HG02981 (cell line): ENCODE measurements at regions not wholly inside any gene's neighbourhood (a gene's known extent, or its start where the extent isn't known, plus 50 kb on each side); places are given as distances from the start of the nearest gene placed in this dataset.
A peak's percentile ranks its signal among the peaks of the same experiment; 100 is the strongest.

Source experiments
- ATAC-seq: cut with Tn5 transposase; IDR thresholded peaks from one replicate; pipeline ENCODE4 v1.9.1; 2021; ENCODE audit warnings: mild to moderate bottlenecking, moderate library complexity; ENCODE audit not compliant: unreplicated experiment

DNA sequence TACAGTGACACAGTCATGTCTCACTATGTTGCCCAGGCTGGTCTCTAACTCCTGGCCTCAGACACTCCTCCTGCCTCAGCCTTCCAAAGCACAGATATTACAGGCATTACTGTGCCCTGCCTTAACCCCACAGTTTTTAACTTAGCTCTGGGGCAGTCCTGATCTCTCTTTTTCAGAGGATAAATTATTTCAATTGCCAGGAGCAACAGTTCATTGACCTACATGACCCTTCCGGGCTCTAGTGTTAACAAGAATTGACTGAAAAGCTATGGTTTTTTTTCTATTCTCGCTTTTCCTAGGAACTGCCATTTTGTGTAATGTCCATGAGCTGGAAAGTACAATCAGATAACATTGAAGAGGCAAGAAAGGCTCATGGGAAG, 92.8 kb downstream of the HNRNPLL start:
- ATAC-seq: no peak

- ATAC-seq: no peak
These were observed 93.3 kb downstream of the HNRNPLL start for GRCh38 chr2:38509314-38509946.

DNA sequence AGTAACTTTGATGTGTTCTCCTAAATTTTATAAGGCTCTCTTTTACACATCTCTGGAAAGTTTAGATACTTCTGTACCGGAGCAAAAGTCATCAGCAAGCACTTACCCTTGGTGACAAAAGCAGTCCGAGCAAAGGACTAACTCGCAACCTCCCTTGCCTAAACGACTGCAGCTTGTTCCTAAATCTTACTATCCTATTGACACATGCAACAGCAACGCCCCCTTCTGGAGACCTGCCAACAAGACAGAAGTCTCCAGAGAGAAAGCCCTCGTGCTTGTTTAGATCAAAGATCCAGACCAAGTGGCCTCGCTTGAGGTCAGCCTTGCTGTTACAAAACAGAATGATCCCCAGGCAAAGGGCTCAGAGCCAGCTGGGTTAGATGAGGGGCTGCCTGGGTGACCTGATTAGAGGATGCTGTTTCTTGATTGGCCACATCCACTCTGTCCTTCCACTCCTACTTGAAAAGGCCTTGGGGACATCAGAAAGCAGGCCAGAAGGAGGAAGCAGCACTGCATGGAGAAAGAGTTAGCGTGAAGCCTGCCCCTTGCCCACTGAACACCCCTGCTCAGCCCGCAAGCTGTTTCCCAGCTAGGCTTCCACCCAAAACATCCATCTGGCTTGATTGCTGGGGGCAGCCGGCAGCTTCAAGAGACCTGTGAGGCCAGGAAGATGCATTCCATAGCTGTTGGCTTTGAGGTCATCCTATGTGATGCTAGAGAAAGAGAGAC, 94.3 kb downstream of the HNRNPLL start:
- ATAC-seq: no peak

DNA sequence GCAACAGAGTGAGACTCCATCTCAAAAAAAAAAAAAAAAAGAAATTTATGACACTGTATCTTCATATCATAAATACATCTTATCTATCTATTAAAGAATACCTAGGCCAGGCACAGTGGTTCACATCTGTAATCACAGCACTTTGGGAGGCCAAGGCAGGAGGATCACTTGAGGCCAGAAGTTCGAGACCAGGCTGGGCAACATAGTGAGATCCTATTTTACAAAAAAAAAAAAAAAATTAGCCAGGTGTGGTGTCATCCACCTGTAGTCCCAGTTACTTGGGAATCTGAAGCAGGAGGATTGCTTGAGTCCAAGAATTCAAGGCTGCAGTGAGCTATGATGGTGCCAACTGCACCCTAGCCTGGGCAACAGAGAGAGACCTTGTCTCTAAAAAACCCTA, 95.0 kb downstream of the HNRNPLL start:
- no peak for ATAC-seq

GRCh38 chr2:38505779-38506178, 96.9 kb downstream of the HNRNPLL start:
- ATAC-seq: no peak

DNA sequence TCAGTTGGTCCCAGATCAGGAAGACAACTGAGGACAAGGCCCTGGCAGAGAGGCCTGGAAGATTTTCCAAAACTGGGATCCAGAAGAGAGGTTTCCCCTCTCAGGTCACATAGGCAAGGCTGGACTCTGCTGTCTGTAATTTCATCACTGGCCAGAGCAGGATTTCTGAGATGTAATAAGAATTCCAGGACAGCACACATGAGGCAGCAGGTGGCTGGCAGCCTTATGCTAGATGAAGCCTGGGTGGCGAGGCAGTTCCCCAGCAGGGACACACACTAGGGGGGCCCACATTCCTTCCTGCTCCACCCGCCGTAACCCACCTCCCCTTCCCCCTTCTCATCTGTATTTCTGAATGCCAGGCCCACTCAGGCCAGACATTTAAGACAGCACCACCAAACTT, 98.6 kb downstream of the HNRNPLL start:
- ATAC-seq: no peak

GRCh38 chr2:38502107-38502506, 100.6 kb downstream of the HNRNPLL start:
- no peak for ATAC-seq

GRCh38 chr2:38500283-38500634, 102.5 kb downstream of the HNRNPLL start:
- ATAC-seq: no peak

DNA sequence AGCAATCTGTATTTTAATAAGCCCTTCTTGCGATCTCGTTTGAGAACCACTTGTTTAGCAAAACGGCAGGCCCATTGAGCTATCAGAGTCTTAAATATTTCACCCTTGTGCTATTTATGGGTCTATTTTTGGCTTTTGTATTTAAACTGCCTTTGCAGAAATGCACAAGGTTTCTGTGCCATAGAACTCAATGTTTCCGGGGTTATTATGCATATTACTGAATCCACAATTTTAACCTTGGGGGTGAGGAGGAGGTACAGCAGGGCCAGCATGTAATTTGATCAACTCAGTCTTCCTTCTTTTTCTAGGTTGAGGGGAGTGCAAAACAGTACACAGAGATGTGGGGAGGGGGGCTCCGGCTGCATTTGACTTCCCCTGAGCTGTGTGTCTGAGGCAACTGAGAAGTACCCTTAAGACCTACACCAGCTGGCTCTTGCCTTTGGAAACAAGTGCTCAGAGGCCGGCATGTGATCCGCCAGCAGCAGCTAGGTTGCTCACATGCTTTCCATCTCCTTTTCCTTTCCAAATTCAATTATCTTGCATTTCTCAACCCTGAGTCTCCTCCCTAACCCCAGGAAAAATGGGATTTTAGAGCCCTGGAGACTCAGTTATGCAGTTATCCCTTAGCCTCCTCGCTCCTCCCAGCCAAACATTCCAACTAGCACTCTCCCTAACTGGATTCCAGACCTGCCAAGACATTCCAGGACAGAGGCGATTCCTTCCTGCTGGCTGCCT, 103.0 kb downstream of the HNRNPLL start:
- ATAC-seq: no peak

- peak; percentile 80 for ATAC-seq
These were observed 104.7 kb downstream of the HNRNPLL start for GRCh38 chr2:38498045-38498481.

DNA sequence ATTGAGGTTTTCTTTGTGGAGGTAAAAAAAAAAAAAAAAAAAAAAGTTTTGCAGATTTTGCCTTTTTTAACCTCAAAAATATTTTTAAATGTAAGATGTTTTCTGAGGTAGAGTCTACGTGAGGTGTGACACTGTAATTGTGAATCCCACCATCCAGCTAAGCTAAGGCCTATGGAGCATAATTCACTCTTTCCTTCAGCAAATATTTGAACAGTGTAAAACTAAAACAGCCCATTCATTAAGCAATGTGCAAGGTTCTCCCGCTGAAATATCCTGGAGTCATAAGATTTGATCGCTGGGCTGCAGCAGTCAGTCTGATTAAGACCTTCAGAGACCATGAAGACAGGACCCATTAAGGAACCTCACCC, 105.1 kb downstream of the HNRNPLL start:
- ATAC-seq: no peak

DNA sequence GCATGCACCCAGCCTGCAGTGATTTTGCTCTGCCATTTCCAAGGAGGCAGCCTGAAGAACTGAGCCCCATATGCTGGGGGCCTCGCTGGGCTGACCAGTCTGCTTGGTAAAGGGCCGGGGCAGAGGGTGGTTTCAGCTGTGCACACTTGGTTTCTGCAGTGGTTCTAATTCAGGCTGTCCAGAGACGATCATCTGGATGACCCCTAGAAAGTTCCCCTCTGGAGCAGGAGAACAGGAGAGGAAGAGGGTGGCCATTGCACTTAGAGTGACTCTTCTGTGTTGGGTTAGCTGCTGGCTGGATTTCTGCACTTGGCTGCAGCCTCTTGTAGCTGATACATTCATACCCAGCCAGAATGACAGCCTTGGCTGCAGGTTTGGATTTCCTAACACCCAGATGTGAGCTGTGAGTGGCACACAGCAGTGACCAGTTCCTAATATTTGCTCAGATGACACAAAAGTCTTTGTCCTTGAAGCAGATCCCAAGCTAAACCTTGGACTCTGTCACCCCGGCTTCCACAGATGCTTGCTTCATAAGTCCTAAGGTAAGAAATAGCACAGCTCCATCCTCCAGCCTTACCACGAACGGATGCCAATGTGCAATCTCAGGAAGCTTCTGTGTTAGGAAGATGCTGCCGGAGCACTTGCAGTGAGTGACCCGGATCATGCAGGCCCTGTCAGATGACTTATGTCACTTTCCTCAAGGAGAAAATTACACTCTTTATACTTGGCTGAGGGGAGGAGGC, 105.6 kb downstream of the HNRNPLL start:
- ATAC-seq: no peak

GRCh38 chr2:38495880-38496279, 106.8 kb downstream of the HNRNPLL start:
- no peak for ATAC-seq

- ATAC-seq: no peak
These were observed 108.3 kb downstream of the HNRNPLL start for GRCh38 chr2:38494394-38494793.

DNA sequence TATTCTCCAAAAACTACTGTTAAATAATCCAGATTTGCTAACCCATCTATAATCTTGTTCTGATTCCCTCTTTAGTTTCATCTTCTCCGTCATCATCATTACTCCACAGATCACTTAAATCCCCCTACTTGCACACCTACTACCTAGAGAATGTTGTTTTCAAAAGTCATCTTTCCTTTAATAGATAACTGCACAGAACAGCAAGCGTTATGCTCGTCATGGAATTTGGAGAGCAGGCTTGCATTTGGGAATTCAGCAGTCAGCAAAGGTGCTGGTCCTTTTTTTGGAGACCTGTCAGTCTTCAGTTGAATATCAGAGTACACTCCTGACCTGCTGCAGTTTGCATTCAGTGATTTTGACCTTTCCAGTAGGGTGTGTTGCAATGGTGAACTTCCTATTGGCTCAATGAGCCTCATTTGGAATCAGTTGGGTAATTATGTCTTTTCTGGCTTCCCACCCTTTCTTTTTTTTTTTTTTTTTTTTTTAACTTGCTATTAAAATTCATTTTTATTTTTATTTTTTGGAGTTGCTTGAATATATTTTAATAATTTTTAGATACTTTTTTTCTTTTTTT, 110.6 kb downstream of the HNRNPLL start:
- no peak for ATAC-seq

GRCh38 chr2:38491436-38491835, 111.3 kb downstream of the HNRNPLL start:
- ATAC-seq: no peak

GRCh38 chr2:38489846-38490245, 112.8 kb upstream of the ATL2 start:
- no peak for ATAC-seq

GRCh38 chr2:38487852-38488251, 110.8 kb upstream of the ATL2 start:
- ATAC-seq: no peak

GRCh38 chr2:38486213-38487026, 109.3 kb upstream of the ATL2 start:
- ATAC-seq: no peak

DNA sequence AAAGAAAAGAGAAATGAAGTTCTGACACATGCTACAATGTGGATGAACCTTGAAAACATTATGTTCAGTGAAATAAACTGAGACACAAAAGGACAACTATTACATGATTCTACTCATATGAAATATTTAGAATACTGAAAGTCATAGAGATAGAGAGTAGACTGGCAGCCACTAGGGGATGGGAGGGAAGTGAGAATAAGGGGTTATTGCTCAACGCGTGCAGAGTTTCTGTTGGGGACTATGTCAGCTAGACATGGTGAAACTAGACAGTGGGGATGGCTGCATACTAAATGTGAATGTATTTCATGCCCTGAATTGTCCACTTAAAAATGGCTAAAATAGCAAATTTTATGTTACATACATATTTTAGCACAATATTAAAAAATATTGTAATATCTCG, 108.7 kb upstream of the ATL2 start:
- peak; percentile 97 for ATAC-seq
